ENCODE measurements at regions not wholly inside any gene's neighbourhood (a gene's known extent, or its start where the extent isn't known, plus 50 kb on each side); places are given as distances from the start of the nearest gene placed in this dataset.

DNA sequence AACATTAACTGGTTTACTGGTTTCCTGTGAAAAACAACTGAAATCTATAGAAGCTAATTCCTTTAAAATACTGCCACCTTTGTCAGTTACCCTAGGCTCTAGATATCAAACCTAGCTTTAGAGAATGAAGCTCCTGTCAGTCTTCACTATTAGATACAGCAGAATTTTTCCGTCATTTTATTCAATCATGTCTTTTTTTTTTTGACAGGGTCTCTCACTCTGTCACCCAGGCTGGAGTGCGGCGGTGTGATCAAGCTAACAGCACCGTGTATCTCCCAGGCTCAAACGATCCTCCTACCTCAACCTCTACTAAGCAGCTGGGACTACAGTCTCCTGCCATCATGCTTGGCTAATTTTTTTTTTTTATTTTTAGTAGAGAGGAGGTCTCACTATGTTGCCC lies 415.2 kb upstream of the LRRTM4 start:
- TF ChIP-seq, protein P1, sequence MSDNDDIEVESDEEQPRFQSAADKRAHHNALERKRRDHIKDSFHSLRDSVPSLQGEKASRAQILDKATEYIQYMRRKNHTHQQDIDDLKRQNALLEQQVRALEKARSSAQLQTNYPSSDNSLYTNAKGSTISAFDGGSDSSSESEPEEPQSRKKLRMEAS (IDR thresholded peaks at IDR 0.05; ENCODE audit: low read depth, low read length): no peak
- no peak for TF ChIP-seq POLR2A (IDR thresholded peaks at IDR 0.05; ENCODE audit: extremely low read depth, insufficient read length)
- TF ChIP-seq, protein P2, sequence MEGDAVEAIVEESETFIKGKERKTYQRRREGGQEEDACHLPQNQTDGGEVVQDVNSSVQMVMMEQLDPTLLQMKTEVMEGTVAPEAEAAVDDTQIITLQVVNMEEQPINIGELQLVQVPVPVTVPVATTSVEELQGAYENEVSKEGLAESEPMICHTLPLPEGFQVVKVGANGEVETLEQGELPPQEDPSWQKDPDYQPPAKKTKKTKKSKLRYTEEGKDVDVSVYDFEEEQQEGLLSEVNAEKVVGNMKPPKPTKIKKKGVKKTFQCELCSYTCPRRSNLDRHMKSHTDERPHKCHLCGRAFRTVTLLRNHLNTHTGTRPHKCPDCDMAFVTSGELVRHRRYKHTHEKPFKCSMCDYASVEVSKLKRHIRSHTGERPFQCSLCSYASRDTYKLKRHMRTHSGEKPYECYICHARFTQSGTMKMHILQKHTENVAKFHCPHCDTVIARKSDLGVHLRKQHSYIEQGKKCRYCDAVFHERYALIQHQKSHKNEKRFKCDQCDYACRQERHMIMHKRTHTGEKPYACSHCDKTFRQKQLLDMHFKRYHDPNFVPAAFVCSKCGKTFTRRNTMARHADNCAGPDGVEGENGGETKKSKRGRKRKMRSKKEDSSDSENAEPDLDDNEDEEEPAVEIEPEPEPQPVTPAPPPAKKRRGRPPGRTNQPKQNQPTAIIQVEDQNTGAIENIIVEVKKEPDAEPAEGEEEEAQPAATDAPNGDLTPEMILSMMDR (IDR thresholded peaks at IDR 0.05; ENCODE audit: low read depth, low read length): no peak
- no peak for TF ChIP-seq MYC (IDR thresholded peaks at IDR 0.05; ENCODE audit: low read depth, low read length)
- DNase-seq (ENCODE audit: low read depth): no peak
- H3K4me3 ChIP-seq (ENCODE audit: low read depth, low read length): no peak overlapping the region

DNA sequence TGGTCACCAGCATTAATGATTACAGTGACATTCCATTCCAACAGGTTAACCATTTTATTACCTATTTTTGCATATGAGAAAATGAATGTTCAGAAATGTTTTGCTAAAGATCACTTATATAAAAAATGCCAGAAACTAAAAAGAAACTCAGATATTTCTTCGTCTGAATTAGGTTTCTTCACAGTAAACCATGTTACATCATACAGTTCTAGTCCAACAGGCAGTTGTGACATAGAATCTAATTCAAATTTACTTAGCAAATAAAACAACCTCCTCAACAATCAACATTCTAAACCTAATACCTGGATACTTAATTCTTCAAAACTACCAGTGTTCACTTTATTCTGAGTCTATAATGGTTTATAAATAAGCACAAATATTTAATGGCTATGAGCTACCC lies 416.3 kb upstream of the LRRTM4 start:
- TF ChIP-seq, protein P2 (IDR thresholded peaks at IDR 0.05; ENCODE audit: low read depth, low read length): no peak
- no peak for TF ChIP-seq MYC (IDR thresholded peaks at IDR 0.05; ENCODE audit: low read depth, low read length)
- TF ChIP-seq, protein P1 (IDR thresholded peaks at IDR 0.05; ENCODE audit: low read depth, low read length): no peak
- TF ChIP-seq POLR2A (IDR thresholded peaks at IDR 0.05; ENCODE audit: extremely low read depth, insufficient read length): no peak
- no peak overlapping the region for H3K4me3 ChIP-seq (ENCODE audit: low read depth, low read length)
- no peak for DNase-seq (ENCODE audit: low read depth)

DNA sequence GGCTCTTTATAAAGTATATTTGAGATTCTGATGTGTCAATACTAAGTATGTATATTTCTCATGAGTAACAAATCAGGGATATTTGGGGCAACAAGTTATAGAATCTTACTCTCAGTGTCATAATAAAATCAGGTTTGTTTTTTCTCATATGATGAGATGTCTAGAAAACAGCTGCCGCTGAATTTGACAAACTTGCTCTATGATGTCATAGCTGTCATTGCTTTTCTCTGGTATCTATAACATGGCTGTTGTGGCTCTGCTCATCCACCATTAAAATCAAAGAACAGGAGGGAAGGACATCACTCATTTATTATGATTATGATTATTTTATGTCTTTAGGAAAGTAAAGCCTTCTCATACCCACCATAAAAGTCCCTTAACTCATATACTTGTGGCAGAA lies 417.2 kb upstream of the LRRTM4 start:
- H3K4me3 ChIP-seq (ENCODE audit: low read depth, low read length): no peak overlapping the region

DNA sequence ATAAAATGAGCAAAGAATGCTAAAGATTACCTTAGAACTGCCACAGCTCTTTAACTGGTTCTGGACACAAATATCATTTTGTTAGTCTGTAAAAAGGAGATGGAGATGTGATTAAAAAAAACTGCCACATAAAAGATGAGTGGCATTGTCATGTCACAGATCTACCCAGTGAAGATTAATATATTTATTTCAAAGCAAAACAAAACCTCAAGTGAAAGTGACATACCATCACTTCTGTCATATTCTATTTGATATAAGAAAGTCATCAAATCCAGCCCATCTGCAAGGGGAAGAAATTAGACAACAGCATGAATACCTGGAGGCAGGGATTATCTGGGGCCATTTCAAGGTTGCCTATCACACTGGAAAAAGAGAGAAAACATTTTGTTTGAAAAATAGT lies 417.6 kb upstream of the LRRTM4 start:
- no peak overlapping the region for H3K4me3 ChIP-seq (ENCODE audit: low read depth, low read length)
- no peak for TF ChIP-seq MYC (IDR thresholded peaks at IDR 0.05; ENCODE audit: low read depth, low read length)
- no peak for TF ChIP-seq POLR2A (IDR thresholded peaks at IDR 0.05; ENCODE audit: extremely low read depth, insufficient read length)
- TF ChIP-seq, protein P1 (IDR thresholded peaks at IDR 0.05; ENCODE audit: low read depth, low read length): no peak
- TF ChIP-seq, protein P2 (IDR thresholded peaks at IDR 0.05; ENCODE audit: low read depth, low read length): no peak
- DNase-seq (ENCODE audit: low read depth): no peak

More for the DNA sequence above, 417.2 kb upstream of the LRRTM4 start:
- DNase-seq (ENCODE audit: low read depth): no peak
- TF ChIP-seq MYC (IDR thresholded peaks at IDR 0.05; ENCODE audit: low read depth, low read length) (no peak), POLR2A (IDR thresholded peaks at IDR 0.05; ENCODE audit: extremely low read depth, insufficient read length) (no peak)
- TF ChIP-seq, protein P2 (IDR thresholded peaks at IDR 0.05; ENCODE audit: low read depth, low read length): no peak
- TF ChIP-seq, protein P1 (IDR thresholded peaks at IDR 0.05; ENCODE audit: low read depth, low read length): no peak

DNA sequence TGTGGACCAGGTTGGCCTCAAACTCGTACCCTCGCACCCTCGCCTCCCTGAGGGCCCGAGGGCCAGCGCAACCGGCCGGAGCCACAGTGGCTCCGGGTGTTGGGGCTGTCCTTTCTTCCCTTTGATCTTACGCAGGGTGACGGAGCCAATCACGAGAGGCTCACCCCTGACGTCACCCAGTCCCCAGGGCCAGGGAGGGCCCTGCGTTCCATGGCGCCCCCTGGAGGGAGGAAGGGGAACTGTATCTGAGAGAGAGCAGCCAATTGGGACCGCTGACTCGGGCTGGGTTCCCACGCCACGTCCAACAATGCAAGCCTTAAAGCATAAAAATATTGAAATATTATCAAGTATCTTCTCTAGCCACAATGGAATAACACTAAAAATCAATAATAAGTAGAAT lies 432.8 kb upstream of the LRRTM4 start:
- TF ChIP-seq MYC (IDR thresholded peaks at IDR 0.05; ENCODE audit: low read depth, low read length): no peak
- TF ChIP-seq, protein P1 (IDR thresholded peaks at IDR 0.05; ENCODE audit: low read depth, low read length): no peak
- no peak for TF ChIP-seq POLR2A (IDR thresholded peaks at IDR 0.05; ENCODE audit: extremely low read depth, insufficient read length)
- TF ChIP-seq, protein P2 (IDR thresholded peaks at IDR 0.05; ENCODE audit: low read depth, low read length): peak; percentile 33
- DNase-seq (ENCODE audit: low read depth): no peak
- no peak overlapping the region for H3K4me3 ChIP-seq (ENCODE audit: low read depth, low read length)

DNA sequence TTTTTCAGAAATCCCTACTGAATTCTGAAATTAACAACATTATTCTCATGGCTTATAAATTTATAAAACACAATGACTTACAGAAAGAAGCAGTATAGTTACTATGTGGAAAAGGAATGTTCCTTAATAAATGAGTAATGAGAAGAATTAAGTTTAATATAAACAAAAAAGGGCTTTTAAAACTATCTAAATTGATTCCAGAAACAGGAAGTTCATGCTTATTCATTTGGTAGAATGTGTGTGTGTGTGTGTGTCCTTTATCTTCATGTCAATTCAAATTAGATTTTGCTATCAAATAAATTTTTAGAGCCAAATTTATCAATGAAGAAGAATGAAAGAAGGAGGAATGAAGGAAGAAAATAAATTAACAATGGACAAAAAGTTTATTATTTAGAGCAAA lies 440.8 kb upstream of the LRRTM4 start:
- no peak for TF ChIP-seq MYC (IDR thresholded peaks at IDR 0.05; ENCODE audit: low read depth, low read length)
- TF ChIP-seq, protein P2 (IDR thresholded peaks at IDR 0.05; ENCODE audit: low read depth, low read length): no peak
- TF ChIP-seq, protein P1 (IDR thresholded peaks at IDR 0.05; ENCODE audit: low read depth, low read length): no peak
- TF ChIP-seq POLR2A (IDR thresholded peaks at IDR 0.05; ENCODE audit: extremely low read depth, insufficient read length): no peak
- DNase-seq (ENCODE audit: low read depth): no peak
- H3K4me3 ChIP-seq (ENCODE audit: low read depth, low read length): no peak overlapping the region

Measured in NB4 (cell line).